ENCODE measurements at regions not wholly inside any gene's neighbourhood (a gene's known extent, or its start where the extent isn't known, plus 50 kb on each side); places are given as distances from the start of the nearest gene placed in this dataset.

GRCh38 chr5:4011943-4012342 is 416.3 kb downstream of the IRX1 start:
- TF ChIP-seq ZNF571 (tag by site-specific recombination; IDR thresholded peaks at IDR 0.05) (no peak), ZNF510 (tag by site-specific recombination; IDR thresholded peaks at IDR 0.05; ENCODE audit: insufficient replicate concordance) (no peak), CTCF (tag by site-specific recombination; IDR thresholded peaks at IDR 0.05) (no peak), ZNF274 (IDR thresholded peaks at IDR 0.05; ENCODE audit: low read length) (no peak), ZNF274 (tag by site-specific recombination; IDR thresholded peaks at IDR 0.05; ENCODE audit: borderline replicate concordance) (no peak), ATF2 (tag by site-specific recombination; IDR thresholded peaks at IDR 0.05; ENCODE audit: low read depth) (no peak), YY1 (tag by site-specific recombination; IDR thresholded peaks at IDR 0.05) (no peak), ZNF138 (tag by site-specific recombination; IDR thresholded peaks at IDR 0.05; ENCODE audit: borderline replicate concordance) (no peak), OSR2 (tag by site-specific recombination; IDR thresholded peaks at IDR 0.05) (no peak), ZNF670 (tag by site-specific recombination; IDR thresholded peaks at IDR 0.05; ENCODE audit: low read depth) (no peak)
